ENCODE measurements at regions not wholly inside any gene's neighbourhood (a gene's known extent, or its start where the extent isn't known, plus 50 kb on each side); places are given as distances from the start of the nearest gene placed in this dataset.
"Not testable (repeated sequence)": the region's sequence is repeated elsewhere in the genome, so short reads cannot be mapped to it uniquely, and the experiment has no call there.

DNA sequence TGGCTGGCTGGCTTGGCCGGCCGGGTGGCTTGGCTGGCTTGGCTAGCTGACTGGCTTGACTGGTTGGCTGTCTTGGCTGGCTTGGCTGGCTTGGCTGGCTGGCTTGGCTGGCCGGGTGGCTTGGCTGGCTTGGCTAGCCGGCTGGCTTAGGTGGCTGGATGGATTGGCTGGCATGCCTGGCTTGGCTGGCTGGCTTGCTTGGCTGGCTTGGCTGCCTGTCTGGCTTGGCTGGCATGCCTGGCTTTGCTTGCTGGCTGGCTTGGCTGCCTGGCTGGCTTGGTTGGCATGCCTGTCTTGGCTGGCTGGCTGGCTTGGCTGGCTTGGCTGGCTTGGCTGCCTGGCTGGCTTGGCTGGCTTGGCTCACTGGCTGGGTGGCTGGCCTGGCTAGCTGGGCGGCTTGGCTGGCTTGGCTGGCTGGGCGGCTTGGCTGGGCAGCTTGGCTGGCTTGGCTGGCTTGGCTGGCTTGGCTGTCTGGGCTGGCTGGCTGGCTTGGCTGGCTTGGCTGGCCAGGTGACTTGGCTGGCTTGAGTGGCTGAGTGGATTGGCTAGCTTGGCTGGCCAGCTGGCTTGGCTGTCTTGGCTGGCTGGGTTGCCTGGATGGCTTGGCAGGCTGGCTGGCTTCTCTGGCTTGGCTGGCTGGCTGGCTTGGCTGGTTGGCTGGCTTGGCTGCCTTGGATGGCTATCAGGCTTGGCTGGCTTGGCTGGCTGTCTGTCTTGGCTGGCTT is 131.5 kb upstream of the FAM72C start:
- H3K4ac ChIP-seq (replicated peaks; ENCODE audit: insufficient read length, low read depth, low read length); H3K79me1 ChIP-seq (ENCODE audit: low read depth, low read length); H2BK12ac ChIP-seq (ENCODE audit: low read depth, low read length); H3K4me2 ChIP-seq (ENCODE audit: insufficient read depth in 1 of 2, low read depth in 2 of 2, low read length in 2 of 2); H3K14ac ChIP-seq (ENCODE audit: insufficient read length); H3K4me3 ChIP-seq (ENCODE audit: extremely low read depth in 1 of 4, insufficient read depth in 2 of 4, low read depth in 3 of 4, low read length in 4 of 4); H2AK5ac ChIP-seq (ENCODE audit: low read depth, low read length); H2AFZ ChIP-seq (ENCODE audit: low read length); H3K79me2 ChIP-seq (ENCODE audit: control insufficient read depth in 1 of 2, insufficient read depth in 2 of 2, low read length in 2 of 2); H2BK15ac ChIP-seq (ENCODE audit: low read length); H3K36me3 ChIP-seq (ENCODE audit: control insufficient read depth in 2 of 4, insufficient read depth in 4 of 4, low read length in 3 of 4); H4K5ac ChIP-seq (ENCODE audit: insufficient read length, low read depth, low read length); H3K27ac ChIP-seq (ENCODE audit: low read depth, low read length); H3K9ac ChIP-seq (replicated peaks in 1 of 4; ENCODE audit: extremely low read depth in 1 of 4, low read depth in 3 of 4, low read length in 3 of 4); H2BK20ac ChIP-seq (ENCODE audit: low read length); H3K56ac ChIP-seq (replicated peaks; ENCODE audit: insufficient read length, low read depth, low read length); H3K27me3 ChIP-seq (replicated peaks in 1 of 4; ENCODE audit: control insufficient read depth in 3 of 4, extremely low read depth in 1 of 4, insufficient read depth in 3 of 4, low read length in 3 of 4); H3K23me2 ChIP-seq (ENCODE audit: low read depth, low read length); H4K20me1 ChIP-seq (replicated peaks in 1 of 2; ENCODE audit: control insufficient read depth in 1 of 2, insufficient read depth in 2 of 2, low read length in 2 of 2); H2BK120ac ChIP-seq (replicated peaks; ENCODE audit: low read depth, low read length); FAIRE-seq; H4K91ac ChIP-seq (replicated peaks; ENCODE audit: insufficient read length, low read length); H3K23ac ChIP-seq (ENCODE audit: insufficient read length); CTCF ChIA-PET (ENCODE audit: partially characterized antibody); H3K4me1 ChIP-seq (replicated peaks in 1 of 4; ENCODE audit: control insufficient read depth in 3 of 4, insufficient read depth in 4 of 4, low read length in 3 of 4): not testable (repeated sequence)
- POLR2A ChIA-PET (ENCODE audit: partially characterized antibody) = interaction anchor here (0.7 kb wide), 1 partner anchor 1588 kb away, joined by 3 read pairs; no protein-coding TSS in a partner anchor
- peak overlapping the region; percentile 75; the same call in 1 of the 2 replicates for H3K18ac ChIP-seq (ENCODE audit: extremely low read depth, low read length)
- 87% methylated on average over 4 of the region's 6 CpGs; no CpG with 5 or more reads in 1 of the 2 experiments for WGBS, 2 experiments (ENCODE audit: extremely low coverage in 1 of 2, insufficient coverage in 1 of 2, insufficient read length in 1 of 2, insufficient replicate concordance in 2 of 2, low coverage in 1 of 2, low lambda C conversion rate in 2 of 2, missing lambda C conversion rate in 1 of 2)
- DNase-seq (ENCODE audit: low read depth in 1 of 2, low spot score in 2 of 2) = peak in 1 of 2 experiments; percentile 77
- peak overlapping the region; percentile 73; the same call in 1 of the 2 replicates for H4K8ac ChIP-seq (ENCODE audit: extremely low read depth, insufficient read depth, low read length)
- H2BK5ac ChIP-seq (ENCODE audit: low read depth, low read length) = peak overlapping the region; percentile 55; the same call in 1 of the 2 replicates
- H3K9me3 ChIP-seq (ENCODE audit: insufficient read depth in 2 of 2, low read depth in 1 of 2, low read length in 1 of 2) = peaks cover 0 to 24% of the 10 kb centered on the region in 2 experiments; a peak in 1 of 4 replicates
